ENCODE measurements at regions not wholly inside any gene's neighbourhood (a gene's known extent, or its start where the extent isn't known, plus 50 kb on each side); places are given as distances from the start of the nearest gene placed in this dataset.

DNA sequence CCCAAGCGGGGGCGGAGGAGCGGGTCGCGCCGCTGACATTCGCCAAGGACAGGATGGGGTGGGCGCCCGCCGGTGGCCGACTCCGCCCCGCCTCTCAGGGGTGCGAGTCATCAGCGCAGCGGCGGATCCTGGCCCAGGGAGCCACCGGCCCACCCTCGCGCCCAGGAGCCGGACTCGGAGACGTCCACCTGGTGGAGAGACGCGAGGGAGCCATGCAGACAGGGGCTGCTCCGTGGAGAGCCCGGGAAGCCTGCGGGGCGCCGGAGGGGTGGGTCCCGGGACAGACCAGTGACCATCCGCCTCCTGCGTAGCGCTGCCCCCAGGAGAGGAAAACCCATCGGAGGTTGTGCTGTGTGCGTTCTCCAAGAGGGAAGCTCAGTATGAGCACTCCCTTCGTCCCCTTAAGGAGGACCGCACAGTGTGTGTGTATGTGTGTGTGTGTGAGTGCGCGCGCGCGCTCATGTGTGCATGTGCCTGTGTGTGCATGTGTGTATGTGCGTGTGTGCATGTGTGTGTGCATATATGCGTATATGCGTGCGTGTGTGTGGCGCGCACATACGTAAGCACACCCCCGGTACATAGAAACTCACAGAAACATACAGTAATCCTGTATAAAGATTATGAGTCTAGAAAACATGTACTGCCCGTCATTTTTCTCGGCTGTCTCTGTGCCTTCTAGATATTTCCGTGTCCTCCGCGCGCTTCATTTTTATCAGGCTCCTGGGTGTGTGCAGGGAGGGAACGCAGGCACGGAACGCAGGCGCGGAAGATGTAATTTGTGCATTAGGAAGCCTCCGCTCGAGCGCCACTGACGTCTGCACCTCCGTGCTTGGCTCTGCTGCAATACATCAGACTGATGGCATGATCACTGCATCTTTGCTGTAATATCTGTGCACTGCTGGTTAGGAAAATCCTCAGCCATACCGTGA is 158.9 kb downstream of the TBXT start:
- no peak for DNase-seq

- DNase-seq, result no peak
Measured at GRCh38 chr6:166007349-166008263, 160.0 kb downstream of the TBXT start.

DNA sequence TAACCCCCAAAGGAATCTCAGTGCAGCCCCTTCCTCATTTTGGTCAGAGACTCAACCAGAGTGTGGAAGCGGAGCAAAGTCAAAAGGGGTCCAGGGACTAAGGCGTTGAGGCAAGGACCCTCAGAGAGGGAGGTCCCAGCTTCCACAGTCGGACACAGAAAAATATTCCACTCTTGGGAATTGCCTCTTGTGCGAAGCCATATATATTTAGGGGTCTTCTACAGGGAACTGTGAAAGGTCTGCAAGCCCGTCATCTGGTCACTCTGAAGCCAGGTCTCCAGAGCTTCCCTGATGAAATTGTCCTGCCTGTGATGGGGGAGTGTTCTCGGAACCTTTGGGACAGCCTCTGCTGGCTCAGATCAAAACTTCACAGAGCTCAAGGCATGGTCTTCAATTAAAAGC is 160.8 kb downstream of the TBXT start:
- no peak for DNase-seq

GRCh38 chr6:166005944-166006899 is 161.4 kb downstream of the TBXT start:
- no peak for DNase-seq

DNA sequence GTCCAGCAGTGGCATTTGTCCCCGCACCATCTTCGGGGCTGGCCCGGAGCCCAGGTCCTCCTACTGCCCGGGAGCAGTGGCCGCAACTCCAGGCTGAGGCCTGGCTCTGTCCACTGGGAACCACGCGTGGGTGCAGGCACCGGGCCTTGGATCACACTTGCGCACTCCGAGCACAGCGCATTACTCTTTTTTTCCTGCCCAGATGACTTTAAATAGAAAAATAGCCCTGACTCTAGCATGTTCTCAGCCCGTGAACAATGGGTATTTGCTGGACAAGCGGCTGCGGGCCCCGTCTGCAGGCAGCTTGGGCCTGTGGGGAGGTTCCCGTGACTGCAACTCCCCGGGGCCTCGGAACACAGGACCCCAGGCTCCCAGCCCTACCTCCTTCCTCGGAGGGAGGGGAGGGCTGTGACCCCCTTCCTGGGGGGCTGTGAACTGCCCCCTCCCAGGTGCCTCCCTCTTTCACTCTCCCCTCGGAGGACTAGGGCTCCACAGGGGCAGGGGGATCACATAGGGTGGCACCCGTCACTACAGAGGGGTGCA is 162.2 kb downstream of the TBXT start:
- DNase-seq, result no peak

GRCh38 chr6:166004876-166005275 is 162.8 kb downstream of the TBXT start:
- no peak for DNase-seq

- no peak for DNase-seq
Measured at GRCh38 chr6:166004471-166004870, 163.2 kb downstream of the TBXT start.

- no peak for DNase-seq
Measured at GRCh38 chr6:166003569-166003968, 164.1 kb downstream of the TBXT start.

GRCh38 chr6:166001359-166001758 is 166.3 kb downstream of the TBXT start:
- DNase-seq, result no peak

DNA sequence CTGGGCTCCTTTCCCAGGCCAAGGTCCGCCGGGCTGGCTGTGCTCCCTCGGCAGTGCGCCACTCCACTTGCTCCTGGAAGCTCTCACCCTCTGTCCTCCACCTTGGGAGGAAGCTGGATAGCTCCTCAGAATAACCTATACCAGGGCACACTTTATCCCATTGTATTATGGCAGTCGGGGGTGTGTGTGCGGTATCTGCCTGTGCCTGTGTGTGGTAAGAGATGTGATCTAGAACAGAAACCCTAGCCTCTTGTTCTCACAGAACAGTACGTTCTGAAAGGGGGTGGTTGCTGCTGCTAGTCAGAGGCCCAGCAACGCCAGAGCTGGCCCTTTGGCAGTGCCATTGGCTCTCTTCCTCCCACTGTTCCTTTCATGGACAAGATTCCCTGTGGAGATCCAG is 168.4 kb downstream of the TBXT start:
- no peak for DNase-seq

- DNase-seq, result no peak
Measured at GRCh38 chr6:165998072-165998471, 169.6 kb downstream of the TBXT start.

DNA sequence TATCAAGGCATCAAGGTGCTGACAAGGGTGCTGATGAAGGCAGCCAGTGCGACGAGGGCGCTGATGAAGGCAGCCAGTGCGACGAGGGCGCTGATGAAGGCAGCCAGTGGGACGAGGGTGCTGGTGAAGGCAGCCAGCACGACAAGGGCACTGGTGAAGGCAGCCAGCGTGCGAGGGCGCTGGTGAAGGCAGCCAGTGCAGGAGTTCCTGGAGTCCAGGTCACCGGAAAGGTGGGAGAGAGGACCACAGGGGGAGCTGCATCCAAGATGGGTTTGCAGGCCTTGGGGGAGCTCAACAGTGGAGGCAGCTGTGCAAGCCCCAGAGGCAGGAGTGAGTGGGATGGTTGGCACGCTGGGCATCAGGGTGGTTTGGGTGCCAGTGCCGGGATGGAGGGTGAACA is 176.3 kb downstream of the TBXT start:
- no peak for DNase-seq

GRCh38 chr6:165990216-165990615 is 177.4 kb downstream of the TBXT start:
- no peak for DNase-seq

DNA sequence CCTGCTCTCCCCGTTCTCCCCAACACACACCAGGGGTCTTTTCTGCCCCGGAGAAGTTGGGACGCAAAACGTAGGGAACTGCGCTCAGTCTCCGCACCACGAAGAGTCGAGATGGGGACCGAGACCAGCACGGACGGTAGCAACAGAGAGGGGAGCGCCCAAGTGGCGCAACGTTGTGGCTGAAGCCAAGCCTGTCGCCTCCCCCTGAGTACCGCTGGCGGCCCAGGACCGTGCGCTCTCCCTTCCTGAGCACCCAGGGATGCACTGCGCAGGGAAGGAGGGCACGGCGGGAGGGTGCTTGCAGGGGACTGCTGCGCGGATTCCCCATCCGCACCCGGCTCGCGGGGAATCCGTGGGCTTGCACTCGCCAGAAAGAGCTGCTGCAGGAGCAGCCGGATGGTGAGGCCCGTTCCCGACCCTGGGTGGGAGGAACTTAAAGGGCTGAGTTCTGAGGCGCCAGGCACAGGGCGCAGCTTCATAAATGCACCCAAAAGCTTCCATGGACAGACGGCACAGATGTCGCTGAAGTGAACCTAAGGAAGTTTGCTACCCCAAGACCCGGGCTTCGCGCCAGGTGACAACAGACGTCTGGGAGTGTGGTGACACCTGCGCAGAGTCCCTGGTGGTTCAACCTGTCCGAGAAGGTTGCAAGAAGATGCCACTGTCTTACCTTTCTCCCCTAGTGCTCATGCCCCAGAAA is 178.7 kb downstream of the TBXT start:
- DNase-seq, result no peak

DNA sequence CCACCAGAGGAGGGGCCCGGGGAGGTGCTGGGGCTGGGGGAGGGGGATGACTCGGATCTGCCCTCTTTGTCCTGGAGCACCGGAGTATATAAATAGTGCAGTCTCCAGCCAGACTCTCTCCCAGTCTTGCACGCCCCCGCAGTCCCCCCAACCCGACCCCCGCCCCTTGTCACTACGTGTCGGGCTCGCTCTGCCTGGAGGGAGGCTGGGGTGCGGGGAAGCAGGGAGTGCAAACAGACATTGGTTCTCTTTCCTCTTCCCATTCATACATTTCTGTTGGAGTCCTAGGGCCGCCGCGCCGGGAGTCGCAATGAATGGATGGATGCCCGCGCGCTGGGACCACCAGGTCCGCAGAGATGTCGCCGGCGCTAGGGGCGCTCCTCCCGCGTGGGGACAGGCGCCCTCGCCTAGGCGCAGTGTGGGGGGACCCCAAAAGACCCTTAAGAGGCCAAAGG is 179.3 kb downstream of the TBXT start:
- DNase-seq, result no peak

DNA sequence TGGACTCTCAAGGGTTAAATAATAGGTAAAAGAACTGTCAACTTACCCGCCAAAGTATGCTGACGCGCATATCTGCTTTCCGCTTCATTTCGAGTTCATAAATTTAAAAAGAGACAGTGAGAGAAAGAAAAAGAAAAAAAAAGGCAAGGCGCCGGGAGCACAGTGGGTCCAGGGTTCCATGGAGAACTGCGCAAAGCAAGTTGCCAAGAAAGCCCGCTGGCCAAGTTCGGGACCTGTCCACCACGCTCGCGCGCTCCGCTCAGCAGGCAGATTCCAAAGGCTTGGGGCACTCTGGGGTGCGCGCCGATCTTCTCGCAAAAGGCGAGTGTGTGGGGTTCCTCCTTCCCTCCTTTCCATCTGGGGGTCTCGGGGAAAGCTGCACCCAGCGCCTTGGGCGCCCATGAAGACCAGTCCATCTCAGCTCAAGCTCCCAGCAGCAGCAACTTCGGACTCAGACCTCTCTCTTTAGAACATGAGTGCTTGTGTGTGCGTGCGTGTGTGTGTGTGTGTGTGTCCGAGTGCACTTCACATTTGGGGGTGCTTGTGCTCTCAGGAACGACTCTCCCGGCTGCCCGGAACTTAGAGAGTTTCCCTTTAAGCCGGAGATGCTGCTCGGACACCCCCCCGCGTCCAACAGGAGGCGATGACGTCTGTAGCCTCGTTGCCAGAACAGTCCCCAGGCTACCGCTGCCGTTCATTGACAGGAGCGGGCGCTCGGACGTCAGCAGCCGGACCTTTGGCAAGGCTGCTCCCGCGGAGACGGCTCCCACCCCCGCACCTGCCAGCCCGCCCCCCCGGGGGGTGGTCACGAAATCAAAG is 180.0 kb downstream of the TBXT start:
- DNase-seq, result no peak

DNA sequence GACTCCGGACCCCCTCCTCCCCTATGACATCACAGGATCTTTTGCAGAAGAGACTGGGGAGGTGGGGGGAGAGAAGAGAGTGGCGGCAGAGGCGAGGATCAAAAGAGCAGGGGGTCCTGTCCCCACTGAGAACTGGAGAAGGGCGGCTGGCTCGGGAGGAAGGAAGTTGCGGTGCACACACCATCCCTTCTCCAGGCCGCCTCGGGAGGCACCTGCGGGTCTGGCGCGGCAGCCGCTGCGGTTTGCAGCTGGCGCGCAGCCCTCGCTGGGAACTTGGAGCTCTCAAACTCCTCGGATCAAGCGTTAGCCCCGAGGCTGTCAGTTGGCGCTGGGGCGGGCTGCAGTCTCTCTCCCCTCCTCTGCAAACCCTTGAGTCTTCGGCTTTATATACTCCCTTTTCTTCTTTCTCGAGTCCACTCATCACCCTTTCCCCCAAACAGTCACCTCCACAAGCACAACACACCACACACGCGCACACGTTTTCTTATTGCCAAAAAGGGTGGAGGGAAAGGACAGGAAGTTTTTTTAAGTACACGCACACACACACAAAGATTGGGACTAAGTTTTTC is 180.7 kb downstream of the TBXT start:
- no peak for DNase-seq

DNA sequence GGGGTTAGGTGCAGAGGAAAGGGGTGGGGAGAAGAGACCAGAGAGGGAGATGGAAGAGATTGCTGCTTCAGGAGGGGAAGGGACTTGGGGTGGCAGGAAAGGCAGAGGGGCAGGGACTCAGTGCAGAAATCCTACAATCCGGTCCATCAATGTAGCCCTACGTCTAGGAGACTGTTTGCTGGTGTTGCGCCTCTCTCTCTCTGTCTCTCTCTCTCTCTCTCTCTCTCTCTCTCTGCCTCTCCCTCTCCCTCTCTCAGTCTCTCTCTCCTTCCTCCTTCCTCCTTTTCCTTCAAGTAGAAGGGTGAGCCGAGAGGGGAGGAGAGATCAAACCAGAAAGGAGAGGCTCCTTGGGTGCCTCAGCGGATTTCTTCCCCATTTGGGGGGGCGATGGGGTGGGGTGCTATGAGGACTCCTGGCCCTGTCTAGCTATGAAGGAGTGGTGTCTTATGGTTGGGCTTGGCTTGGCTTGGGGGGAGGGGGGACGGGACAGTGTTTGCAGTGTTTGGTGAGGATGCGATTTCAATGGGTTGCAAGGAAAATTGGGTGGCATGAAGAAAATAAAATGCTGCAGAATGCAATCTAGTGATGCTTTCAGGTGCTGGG is 181.2 kb downstream of the TBXT start:
- DNase-seq, result no peak

DNA sequence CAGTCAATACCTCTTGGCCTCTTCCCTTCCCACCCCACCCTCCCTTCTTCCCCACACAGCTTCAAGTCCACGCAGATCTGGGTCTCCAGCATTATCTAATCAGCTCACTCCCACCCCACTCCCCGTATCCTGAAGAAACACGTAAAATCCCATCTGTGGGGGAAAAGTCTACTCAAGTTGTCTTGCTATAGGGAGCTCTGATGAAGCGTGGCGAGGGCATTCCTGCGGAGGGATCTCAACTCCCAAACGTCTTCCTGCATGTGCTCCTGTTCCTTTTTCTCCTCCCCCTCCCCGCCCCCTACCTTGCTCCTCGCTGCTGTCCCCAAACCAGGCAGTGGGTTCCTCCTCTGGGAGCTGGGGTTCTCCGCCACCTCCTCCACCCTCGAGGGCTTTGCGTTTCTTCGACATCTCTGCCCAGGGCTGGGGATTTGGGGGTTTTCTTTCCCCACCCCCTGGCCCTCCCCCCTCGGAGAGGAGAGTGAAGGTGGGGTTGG is 181.8 kb downstream of the TBXT start:
- no peak for DNase-seq
